Activated T-cell treated with anti-CD3 and anti-CD28 coated beads for 24 hours (primary cell): ENCODE measurements at regions not wholly inside any gene's neighbourhood (a gene's known extent, or its start where the extent isn't known, plus 50 kb on each side); places are given as distances from the start of the nearest gene placed in this dataset.

ENCODE experiments used
- DNase-seq: peaks from one replicate; pipeline ENCODE4 v3.0.0-alpha.2; 2020; ENCODE audit warnings: low read depth

GRCh38 chr14:97402279-97402678 lies 605.1 kb downstream of the VRK1 start:
- no peak for DNase-seq

GRCh38 chr14:97407701-97408407 lies 610.7 kb downstream of the VRK1 start:
- no peak for DNase-seq

DNA sequence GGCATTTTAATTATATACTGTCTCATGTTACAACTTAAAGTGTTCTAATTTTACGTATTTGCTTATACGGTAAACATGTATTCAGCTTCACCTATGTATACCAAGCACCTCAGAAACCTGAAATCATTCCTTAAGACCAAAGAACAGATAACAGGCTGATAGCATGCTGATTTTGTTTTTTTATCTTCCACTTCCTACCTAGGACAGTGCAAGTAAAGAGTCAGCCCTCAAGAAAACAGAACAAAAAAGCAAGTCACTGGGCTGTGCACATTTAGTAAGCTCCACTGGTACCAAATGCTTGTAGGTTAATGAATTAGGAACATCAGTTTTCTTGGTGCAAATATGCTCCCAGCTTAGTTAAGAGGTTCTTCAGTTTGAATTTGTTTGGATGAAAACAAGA lies 611.3 kb downstream of the VRK1 start:
- no peak for DNase-seq

DNA sequence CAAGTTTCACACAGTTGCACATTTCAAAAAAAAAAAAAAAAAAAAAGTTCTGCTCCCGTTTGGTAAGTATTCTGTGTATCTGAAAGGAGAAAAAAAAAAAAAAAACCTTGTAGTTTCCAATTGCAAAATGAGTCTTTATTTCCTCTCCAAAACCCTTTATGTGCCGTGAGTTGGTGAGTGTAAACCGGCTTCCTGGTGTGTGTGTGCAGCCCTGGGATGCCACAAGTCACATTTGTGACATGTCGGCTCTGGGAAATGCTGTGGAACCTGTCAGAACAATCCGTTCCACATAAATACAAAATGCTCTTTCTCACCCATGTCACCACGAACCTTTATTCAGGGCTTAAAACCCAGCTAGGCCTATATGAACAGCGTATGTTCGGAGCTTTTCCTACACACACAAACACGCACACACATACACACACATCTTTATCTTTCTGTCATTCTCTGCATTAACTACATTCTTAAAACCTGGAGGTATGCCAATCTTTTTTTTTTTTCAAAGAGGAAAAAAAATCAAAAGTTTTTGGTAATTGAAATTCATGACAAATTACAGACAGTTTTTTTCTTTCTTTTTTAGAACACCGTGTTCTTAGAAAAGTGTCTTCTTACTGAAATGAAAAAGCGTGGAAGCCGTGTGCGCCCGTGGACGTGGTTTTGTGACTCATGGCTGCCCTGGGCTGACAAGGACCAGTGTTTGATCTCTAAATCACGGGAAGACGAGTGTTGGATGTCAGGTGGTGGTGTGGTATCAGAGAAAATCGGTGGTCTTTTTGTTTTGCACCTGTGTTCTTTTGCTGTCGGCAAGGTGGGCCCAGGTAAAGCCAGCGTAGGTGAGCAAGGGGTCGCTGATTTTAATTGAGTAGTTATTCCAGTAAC lies 612.0 kb downstream of the VRK1 start:
- peak; percentile 44 for DNase-seq

DNA sequence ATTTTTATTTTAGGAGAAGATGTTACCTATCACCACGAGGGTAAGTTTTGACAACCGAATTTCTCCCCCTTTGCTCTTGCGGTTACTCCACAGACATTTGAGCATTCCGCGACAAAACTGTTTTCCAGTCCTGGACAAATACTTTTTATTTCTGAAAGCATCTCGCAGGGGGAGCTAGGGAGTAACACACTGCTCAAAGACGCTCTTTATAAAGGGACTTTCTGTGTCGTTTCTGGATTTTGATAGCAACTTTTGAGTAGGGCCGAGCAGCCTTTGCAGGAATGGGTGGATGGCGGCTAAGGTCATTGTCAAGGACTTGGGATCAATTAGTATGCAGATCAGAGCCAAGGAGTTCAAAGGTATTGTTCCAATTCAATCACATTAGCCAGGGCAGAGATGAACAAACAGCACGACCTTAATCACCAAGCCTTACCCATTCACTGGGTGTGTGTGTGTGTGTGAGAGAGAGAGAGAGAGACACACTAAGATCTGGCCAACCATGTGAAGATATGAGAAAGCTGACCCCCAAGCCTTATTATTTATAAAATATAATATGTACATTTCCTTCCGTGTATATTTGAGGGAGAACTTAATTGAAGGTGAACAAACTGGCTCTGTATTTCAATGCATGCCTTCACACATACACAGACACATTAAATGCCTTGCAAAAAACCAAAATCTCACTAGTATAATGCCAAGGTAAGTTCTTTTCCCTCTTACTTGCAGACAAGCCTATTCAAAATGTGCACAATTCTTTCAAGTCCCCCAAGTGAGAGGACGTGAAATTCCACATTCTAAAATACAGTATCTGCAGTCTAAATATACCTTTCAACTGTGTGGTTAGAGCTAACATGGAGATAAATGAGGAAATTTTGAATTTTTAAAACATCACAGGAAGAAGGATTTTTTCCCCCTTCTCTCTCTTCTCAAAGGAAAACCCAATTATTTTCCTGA lies 613.8 kb downstream of the VRK1 start:
- no peak for DNase-seq

DNA sequence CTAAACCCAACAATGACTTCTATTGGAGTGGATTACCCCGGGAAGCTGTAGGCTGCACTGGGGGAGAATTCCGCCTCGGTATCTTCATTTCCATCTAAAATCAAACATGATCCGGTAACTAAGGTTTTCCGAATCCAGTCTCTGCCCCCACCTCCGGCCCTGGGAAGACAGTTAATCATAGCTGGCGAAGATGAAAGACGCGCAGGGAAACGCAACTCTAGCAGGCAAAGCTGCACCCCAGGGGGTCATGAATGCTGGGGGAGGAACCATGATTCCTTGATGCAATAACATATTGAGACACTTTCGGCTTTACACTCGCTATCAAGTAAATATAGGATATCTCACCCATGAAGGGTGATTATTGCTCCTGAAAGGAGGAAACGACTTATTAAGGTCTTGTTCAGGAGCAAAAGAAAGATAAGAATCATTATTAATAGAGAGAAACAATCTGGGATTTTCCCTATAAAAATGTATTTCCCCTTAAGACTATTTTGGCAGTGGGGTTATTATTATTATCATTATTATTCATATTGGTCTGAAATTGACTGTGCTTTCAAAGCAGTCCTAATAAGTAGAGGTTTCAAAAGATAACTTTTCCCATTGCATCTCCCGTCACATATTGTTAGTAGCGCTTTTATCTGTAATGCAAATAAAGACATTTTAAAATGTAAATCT lies 614.9 kb downstream of the VRK1 start:
- no peak for DNase-seq

- no peak for DNase-seq
These were observed 615.9 kb downstream of the VRK1 start for GRCh38 chr14:97413022-97413539.

- DNase-seq = no peak
These were observed 617.0 kb downstream of the VRK1 start for GRCh38 chr14:97413966-97414717.

GRCh38 chr14:97414718-97415098 lies 617.5 kb downstream of the VRK1 start:
- DNase-seq = no peak

DNA sequence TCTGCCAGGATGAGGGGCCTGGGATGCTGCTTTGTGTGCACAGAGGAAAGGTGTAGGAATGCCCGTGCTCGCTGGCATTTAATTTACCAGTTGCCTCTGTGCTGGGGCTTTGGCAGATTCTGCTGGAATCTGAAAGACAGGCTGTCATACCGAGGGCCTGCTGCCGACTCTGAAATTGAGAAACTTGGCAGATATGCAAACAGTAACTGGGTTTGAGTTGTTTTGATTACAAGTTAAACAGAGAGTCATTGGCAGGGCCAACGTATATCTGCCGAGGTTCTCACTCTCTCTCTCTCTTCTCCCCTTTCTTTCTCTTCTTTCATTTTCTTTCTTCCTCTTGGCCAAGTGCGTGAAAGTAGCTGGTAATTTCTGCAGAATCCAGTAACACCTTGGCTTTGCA lies 618.7 kb downstream of the VRK1 start:
- no peak for DNase-seq

GRCh38 chr14:97416550-97416949 lies 619.4 kb downstream of the VRK1 start:
- no peak for DNase-seq

DNA sequence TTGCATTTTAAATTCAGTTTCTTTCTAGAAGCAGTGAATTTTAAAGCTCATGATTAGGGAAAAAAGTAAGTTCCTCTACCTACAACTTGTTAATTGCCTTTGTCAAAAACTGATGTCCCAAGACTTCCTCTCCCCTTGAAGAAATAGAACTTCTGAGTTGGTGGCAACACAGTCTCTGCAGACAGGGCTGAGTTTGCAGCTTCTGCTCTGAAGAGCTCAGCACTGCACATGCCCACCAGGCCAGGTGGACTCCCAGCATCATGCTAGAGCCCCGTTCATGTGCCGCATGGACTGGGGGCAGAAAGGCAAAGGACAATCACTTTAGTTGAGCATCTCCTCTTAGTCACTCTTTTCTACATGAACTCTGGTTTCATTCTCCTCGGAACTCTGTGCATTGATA lies 620.1 kb downstream of the VRK1 start:
- no peak for DNase-seq

GRCh38 chr14:97420211-97420610 lies 623.0 kb downstream of the VRK1 start:
- DNase-seq = no peak

DNA sequence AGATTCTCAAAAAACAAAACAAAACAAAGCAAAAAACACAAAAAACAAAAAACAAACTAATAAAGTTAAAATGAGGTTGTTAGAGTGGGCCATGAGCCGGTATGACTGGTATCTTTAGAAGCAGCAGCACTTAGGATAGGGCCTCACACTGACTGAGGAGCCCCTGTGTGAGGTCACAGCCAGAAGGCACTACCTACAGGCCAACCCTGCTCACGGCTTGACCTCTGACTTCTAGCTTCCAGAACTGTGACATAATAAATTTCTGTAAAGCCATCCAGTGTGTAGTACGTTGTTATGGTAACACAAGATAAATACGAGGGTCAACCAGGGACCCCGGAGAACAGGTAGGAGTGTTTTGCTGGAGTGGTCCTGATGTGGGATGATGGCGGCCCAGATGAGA lies 629.6 kb downstream of the VRK1 start:
- DNase-seq = no peak

GRCh38 chr14:97428808-97429440 lies 631.7 kb downstream of the VRK1 start:
- DNase-seq = no peak

DNA sequence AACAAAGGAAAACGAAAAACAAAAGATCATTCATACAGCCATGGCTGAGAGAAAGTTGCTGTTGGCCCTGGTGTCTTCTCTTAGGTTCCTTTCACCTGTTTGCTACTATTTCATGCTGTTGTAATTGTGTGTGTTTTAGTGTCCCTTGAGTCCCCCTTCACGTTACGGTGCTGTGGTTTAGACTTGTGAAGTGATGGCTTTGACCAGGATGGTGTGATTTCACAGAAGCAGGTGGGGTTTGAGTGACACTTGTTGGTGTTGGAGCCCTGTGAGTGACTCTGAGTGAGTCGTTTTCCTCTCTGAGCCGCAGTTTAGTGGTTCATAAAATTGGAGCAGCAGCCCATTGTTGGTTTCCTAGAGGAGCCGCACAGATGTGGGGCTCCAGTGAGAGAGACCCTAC lies 635.4 kb downstream of the VRK1 start:
- DNase-seq = no peak

DNA sequence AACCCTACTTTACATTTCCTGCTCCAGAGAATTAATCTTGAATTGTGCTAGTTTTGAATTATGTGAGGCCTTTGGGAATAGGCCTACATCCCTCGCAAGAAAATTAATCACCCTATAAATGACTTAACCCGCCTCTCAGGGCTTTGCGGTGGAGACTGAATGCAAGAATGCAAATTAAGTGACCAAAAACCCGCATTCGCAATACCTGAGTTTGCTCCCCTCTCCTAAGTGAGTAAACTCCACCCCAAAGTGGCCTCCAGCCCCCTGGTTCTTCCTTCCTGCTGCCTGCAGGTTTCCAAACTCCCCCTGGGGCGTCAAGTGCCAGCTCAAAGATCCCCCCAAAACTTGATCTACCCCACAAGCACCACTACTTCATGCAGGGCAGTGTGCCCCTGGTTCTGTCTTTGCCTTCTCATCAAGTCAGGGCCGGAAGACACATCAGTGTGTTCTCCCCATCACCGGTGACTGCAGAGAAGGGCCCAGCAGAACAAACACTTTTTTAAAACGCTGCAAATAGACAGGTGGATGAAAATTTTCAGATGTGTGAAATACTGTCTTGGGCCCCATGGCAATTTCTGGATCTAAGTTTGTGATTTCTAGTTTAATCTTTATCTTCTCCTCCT lies 644.7 kb downstream of the VRK1 start:
- DNase-seq = no peak

DNA sequence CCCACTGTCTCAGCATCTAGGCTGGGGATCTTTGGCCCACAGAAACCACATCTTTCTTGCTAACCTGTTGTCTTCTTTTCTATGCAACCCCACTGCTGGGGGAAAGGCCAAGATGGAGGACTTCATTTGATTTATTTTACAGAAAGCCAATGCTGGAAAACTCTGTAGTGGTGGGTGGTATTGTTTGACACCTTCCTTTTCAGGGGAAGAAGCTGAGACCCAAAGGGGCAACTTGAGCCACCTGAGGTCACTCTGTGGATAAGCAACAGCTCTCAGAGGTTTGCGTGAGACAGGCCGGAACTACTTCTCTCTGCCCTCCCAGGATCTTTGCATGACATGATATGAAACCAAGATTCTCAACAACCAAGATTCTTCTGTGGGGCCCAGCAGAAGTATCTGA lies 645.2 kb downstream of the VRK1 start:
- DNase-seq = no peak

GRCh38 chr14:97443412-97443811 lies 646.2 kb downstream of the VRK1 start:
- DNase-seq = no peak

- no peak for DNase-seq
These were observed 647.1 kb downstream of the VRK1 start for GRCh38 chr14:97444248-97444647.
